ENCODE measurements at regions not wholly inside any gene's neighbourhood (a gene's known extent, or its start where the extent isn't known, plus 50 kb on each side); places are given as distances from the start of the nearest gene placed in this dataset.

- Histone ChIP-seq H3K4me1 (replicated peaks) (no peaks in the 10 kb centered on the region), H3K36me3 (no peaks in the 10 kb centered on the region), H3K27me3 (replicated peaks; ENCODE audit: insufficient read depth) (no peaks in the 10 kb centered on the region), H3K4me3 (no peak overlapping the region), H3K27ac (no peak overlapping the region), H3K9me3 (no peaks in the 10 kb centered on the region)
- TF ChIP-seq POLR2A (IDR thresholded peaks at IDR 0.05) (no peak), POLR2AphosphoS5 (IDR thresholded peaks at IDR 0.05) (no peak), CTCF (IDR thresholded peaks at IDR 0.05) (no peak)
- intact Hi-C loops (cut with DNase I) = no loop called here
- WGBS = 89% methylated on average over 7 of the region's 7 CpGs
- no peak for DNase-seq (ENCODE audit: low spot score)
Measured at GRCh38 chr3:13688824-13689223, 139.9 kb downstream of the FBLN2 start.

GRCh38 chr3:13688034-13688433, 139.1 kb downstream of the FBLN2 start:
- Histone ChIP-seq H3K4me3 (no peak overlapping the region), H3K27ac (no peak overlapping the region), H3K27me3 (replicated peaks; ENCODE audit: insufficient read depth) (no peaks in the 10 kb centered on the region), H3K4me1 (replicated peaks) (no peaks in the 10 kb centered on the region), H3K9me3 (no peaks in the 10 kb centered on the region), H3K36me3 (no peaks in the 10 kb centered on the region)
- TF ChIP-seq POLR2AphosphoS5 (IDR thresholded peaks at IDR 0.05) (no peak), POLR2A (IDR thresholded peaks at IDR 0.05) (no peak), CTCF (IDR thresholded peaks at IDR 0.05) (no peak)
- intact Hi-C loops (cut with DNase I) = no loop called here
- no peak for DNase-seq (ENCODE audit: low spot score)
- 75% methylated on average over 8 of the region's 8 CpGs for WGBS

All from prostate gland (tissue), 2 donors.